ENCODE measurements at regions not wholly inside any gene's neighbourhood (a gene's known extent, or its start where the extent isn't known, plus 50 kb on each side); places are given as distances from the start of the nearest gene placed in this dataset.

DNA sequence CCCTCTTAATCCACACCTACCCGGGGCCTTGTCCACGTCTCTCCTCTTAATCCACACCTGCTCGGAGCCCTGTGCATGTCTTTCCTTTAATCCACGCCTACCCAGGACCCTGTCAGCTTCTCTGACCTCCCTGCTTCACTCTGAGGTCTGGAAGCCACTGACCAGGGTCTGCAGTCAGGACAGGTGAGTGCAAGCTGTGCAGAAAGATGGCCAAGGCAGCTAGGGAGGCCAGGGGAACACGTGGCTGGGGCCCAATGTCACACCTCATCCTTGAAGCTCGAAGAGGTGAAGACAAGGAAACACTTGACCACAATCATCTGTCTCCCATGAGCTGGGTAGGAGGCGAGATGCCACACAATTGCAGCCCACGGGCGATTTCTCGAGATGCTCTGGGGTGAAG, 1516.9 kb downstream of the BRD1 start:
- Histone ChIP-seq H3K27ac (no peak overlapping the region), H3K27me3 (peaks cover 0 to 3% (median 0%) of the 10 kb centered on the region in 3 donors), H3K4me1 (no peaks in the 10 kb centered on the region), H3K9me3 (no peaks in the 10 kb centered on the region), H3K4me3 (no peak overlapping the region), H3K36me3 (no peaks in the 10 kb centered on the region)
- TF ChIP-seq CTCF (IDR thresholded peaks at IDR 0.05) = no peak
- no peak for TF ChIP-seq POLR2A (IDR thresholded peaks at IDR 0.05)
- TF ChIP-seq POLR2AphosphoS5 (IDR thresholded peaks at IDR 0.05) = no peak
- no peak for TF ChIP-seq EP300 (IDR thresholded peaks at IDR 0.05)
- intact Hi-C loops (cut with DNase I) = no loop called here
- DNase-seq = no peak
- 60 to 63% methylated on average over 10 of the region's 10 CpGs for WGBS, 2 donors

DNA sequence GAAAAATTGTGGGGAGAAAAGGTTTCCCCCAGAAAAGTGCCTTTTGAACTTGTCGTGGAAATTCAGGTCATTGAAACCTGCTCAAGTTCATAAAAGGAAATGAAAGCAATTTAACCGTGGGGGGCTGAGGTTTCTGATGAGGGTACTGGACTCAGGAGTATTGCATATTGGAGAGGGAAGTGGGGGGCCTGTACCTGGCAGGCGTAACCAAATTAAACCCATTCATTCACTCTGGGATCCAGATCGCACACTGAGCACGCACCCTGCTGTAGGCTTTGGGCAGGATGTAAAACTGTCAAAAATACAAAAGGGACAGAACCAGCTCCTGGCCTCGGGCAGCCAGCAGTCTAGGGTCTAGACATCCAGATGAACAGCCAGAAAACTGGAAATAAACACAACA, 1517.4 kb downstream of the BRD1 start:
- H3K9me3 ChIP-seq = no peaks in the 10 kb centered on the region
- DNase-seq = no peak
- no peak for TF ChIP-seq EP300 (IDR thresholded peaks at IDR 0.05)
- no peak for TF ChIP-seq CTCF (IDR thresholded peaks at IDR 0.05)
- no peak for TF ChIP-seq POLR2A (IDR thresholded peaks at IDR 0.05)
- TF ChIP-seq POLR2AphosphoS5 (IDR thresholded peaks at IDR 0.05) = no peak
- intact Hi-C loops (cut with DNase I) = no loop called here
- no peak overlapping the region for H3K4me3 ChIP-seq
- 65 to 76% methylated on average over 6 of the region's 6 CpGs for WGBS, 2 donors
- no peak overlapping the region for H3K27ac ChIP-seq
- H3K4me1 ChIP-seq = no peaks in the 10 kb centered on the region
- peaks cover 0 to 2% (median 0%) of the 10 kb centered on the region in 3 donors for H3K27me3 ChIP-seq
- H3K36me3 ChIP-seq = no peaks in the 10 kb centered on the region

DNA sequence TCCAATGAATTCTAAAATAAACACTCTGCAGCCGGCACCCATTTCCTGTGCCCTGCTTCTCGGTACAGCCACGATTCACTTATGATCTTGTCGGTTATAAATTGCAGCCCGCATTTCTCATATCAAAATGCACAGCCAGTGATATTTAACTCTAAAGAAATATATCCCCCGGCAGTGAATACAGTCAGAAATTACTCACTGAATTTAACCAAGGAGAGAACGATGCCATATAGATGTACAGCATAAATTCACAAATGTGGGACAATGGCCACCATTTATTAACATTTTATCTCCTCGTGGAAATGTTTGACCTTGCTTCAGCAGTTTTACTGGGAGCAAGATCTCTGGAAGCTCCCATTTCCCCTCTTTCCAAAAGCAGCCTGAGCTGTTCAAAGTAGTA, 1517.8 kb downstream of the BRD1 start:
- no peak for DNase-seq
- intact Hi-C loops (cut with DNase I) = no loop called here

DNA sequence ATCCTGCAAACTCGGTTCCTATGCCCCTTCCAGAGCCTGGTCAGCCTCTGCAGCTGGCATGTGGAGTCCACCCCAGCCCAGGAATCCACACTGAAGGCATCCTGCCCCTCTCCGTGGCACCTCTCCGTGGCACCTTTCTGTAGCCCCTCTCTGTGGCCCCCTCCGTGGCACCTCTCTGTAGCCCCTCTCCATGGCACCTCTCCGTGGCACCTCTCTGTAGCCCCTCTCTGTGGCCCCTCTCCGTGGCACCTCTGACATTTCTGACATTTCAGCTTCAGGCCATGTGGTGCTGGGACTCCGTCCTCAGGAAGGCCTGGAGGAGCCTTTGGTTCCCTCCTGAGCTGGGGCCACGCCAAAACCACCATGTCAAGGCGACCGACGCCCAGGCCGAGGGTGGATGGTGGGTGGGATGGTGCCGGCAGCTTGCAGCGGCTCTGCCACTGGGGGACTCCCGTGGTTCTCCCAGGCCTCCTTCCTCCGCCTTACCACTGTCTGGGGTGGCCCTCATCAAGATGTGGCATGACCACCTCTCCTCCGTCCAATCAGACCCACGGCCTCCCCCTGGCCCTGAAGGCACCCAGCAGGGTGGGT, 1518.5 kb downstream of the BRD1 start:
- WGBS, 2 donors = 75 to 86% methylated on average over 18 of the region's 18 CpGs
- H3K9me3 ChIP-seq = no peaks in the 10 kb centered on the region
- DNase-seq = no peak
- intact Hi-C loops (cut with DNase I) = no loop called here
- TF ChIP-seq EP300 (IDR thresholded peaks at IDR 0.05) = no peak
- TF ChIP-seq POLR2A (IDR thresholded peaks at IDR 0.05) = no peak
- no peak for TF ChIP-seq POLR2AphosphoS5 (IDR thresholded peaks at IDR 0.05)
- no peak for TF ChIP-seq CTCF (IDR thresholded peaks at IDR 0.05)
- no peak overlapping the region for H3K27ac ChIP-seq
- no peak overlapping the region for H3K4me3 ChIP-seq
- no peaks in the 10 kb centered on the region for H3K4me1 ChIP-seq
- no peaks in the 10 kb centered on the region for H3K27me3 ChIP-seq
- no peaks in the 10 kb centered on the region for H3K36me3 ChIP-seq

More for the DNA sequence above, 1517.8 kb downstream of the BRD1 start:
- no peak overlapping the region for H3K4me3 ChIP-seq
- no peaks in the 10 kb centered on the region for H3K27me3 ChIP-seq
- H3K9me3 ChIP-seq = no peaks in the 10 kb centered on the region
- 44 to 53% methylated on average over 8 of the region's 8 CpGs for WGBS, 2 donors
- no peaks in the 10 kb centered on the region for H3K36me3 ChIP-seq
- H3K27ac ChIP-seq = no peak overlapping the region
- no peak for TF ChIP-seq EP300 (IDR thresholded peaks at IDR 0.05)
- no peak for TF ChIP-seq CTCF (IDR thresholded peaks at IDR 0.05)
- no peak for TF ChIP-seq POLR2AphosphoS5 (IDR thresholded peaks at IDR 0.05)
- TF ChIP-seq POLR2A (IDR thresholded peaks at IDR 0.05) = no peak
- H3K4me1 ChIP-seq = no peaks in the 10 kb centered on the region

- Histone ChIP-seq H3K4me3 (no peak overlapping the region), H3K36me3 (no peaks in the 10 kb centered on the region), H3K27ac (no peak overlapping the region), H3K4me1 (no peaks in the 10 kb centered on the region), H3K27me3 (no peaks in the 10 kb centered on the region), H3K9me3 (no peaks in the 10 kb centered on the region)
- intact Hi-C loops (cut with DNase I) = no loop called here
- no peak for TF ChIP-seq EP300 (IDR thresholded peaks at IDR 0.05)
- TF ChIP-seq CTCF (IDR thresholded peaks at IDR 0.05) = no peak
- no peak for TF ChIP-seq POLR2AphosphoS5 (IDR thresholded peaks at IDR 0.05)
- no peak for TF ChIP-seq POLR2A (IDR thresholded peaks at IDR 0.05)
- DNase-seq = no peak
- WGBS, 2 donors = 86 to 90% methylated on average over 7 of the region's 7 CpGs
Measured at GRCh38 chr22:48307931-48308330, 1519.7 kb downstream of the BRD1 start.
